ENCODE measurements at regions not wholly inside any gene's neighbourhood (a gene's known extent, or its start where the extent isn't known, plus 50 kb on each side); places are given as distances from the start of the nearest gene placed in this dataset.

- TF ChIP-seq CHD7 (IDR thresholded peaks at IDR 0.05; ENCODE audit: insufficient replicate concordance, low read length) (no peak), CTCF (IDR thresholded peaks at IDR 0.05; ENCODE audit: control extremely low read depth in 1 of 3, insufficient read depth in 1 of 3, low read depth in 1 of 3, low read length in 3 of 3) (no peak), GABPA (IDR thresholded peaks at IDR 0.05; ENCODE audit: borderline replicate concordance, insufficient read depth, low read length) (no peak), KDM1A (IDR thresholded peaks at IDR 0.05; ENCODE audit: borderline replicate concordance, low read length) (no peak), SAP30 (IDR thresholded peaks at IDR 0.05; ENCODE audit: insufficient read depth, insufficient replicate concordance, low read length) (no peak)
Measured at GRCh38 chr15:99493461-99493860, 72.3 kb upstream of the MEF2A start (continued).

Measured in H1 (cell line).